ENCODE measurements at regions not wholly inside any gene's neighbourhood (a gene's known extent, or its start where the extent isn't known, plus 50 kb on each side); places are given as distances from the start of the nearest gene placed in this dataset.

DNA sequence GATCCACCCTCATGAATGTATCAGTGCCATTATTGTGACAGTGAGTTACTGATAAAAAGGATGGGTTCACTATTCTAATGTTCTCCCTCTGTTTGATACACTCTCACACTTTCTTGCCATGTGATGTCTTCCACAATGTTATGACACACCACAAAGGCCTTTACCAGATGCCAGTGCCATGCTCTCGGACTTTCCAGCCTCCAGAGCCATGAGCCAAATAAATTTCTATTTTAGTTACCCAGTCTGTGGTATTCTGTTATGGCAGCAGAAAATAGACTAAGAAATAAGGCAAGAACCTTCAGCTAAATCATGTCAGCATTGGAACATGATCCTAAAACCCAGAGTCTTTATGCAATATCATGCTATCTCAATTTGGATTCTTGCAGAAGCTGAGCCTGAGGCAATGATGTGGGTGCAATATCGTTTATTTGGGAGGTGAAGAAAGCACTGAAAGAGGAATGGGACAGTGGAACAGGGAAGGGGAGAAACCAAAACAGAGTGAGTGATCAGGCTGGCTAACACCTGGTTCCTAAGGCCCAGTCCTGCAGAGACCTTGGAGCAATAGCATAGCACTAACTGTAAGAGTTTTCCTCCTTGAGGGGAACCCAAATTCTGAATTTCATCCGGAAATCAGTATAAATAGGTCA lies 130.4 kb upstream of the LRFN2 start:
- TF ChIP-seq, protein P1, sequence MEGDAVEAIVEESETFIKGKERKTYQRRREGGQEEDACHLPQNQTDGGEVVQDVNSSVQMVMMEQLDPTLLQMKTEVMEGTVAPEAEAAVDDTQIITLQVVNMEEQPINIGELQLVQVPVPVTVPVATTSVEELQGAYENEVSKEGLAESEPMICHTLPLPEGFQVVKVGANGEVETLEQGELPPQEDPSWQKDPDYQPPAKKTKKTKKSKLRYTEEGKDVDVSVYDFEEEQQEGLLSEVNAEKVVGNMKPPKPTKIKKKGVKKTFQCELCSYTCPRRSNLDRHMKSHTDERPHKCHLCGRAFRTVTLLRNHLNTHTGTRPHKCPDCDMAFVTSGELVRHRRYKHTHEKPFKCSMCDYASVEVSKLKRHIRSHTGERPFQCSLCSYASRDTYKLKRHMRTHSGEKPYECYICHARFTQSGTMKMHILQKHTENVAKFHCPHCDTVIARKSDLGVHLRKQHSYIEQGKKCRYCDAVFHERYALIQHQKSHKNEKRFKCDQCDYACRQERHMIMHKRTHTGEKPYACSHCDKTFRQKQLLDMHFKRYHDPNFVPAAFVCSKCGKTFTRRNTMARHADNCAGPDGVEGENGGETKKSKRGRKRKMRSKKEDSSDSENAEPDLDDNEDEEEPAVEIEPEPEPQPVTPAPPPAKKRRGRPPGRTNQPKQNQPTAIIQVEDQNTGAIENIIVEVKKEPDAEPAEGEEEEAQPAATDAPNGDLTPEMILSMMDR (conservative IDR thresholded peaks at IDR 0.05 in 1 of 2, IDR thresholded peaks at IDR 0.05 in 1 of 2; ENCODE audit: low read depth in 1 of 2, low read length in 2 of 2) = no peak
- no peak for TF ChIP-seq EZH2 (IDR thresholded peaks at IDR 0.05; ENCODE audit: low read length, missing control alignments)

Measured in fibroblast of lung (primary cell).